Loucy (cell line): ENCODE measurements at regions not wholly inside any gene's neighbourhood (a gene's known extent, or its start where the extent isn't known, plus 50 kb on each side); places are given as distances from the start of the nearest gene placed in this dataset.

Source experiments
- H2AFZ ChIP-seq: fragments of 200-600 bp; sonication (generic); 2 replicates; pipeline ENCODE4 v1.6.0; 2016; ENCODE audit warnings: antibody characterized with exemption, mild to moderate bottlenecking, low read length, moderate library complexity
- H3F3A ChIP-seq: fragments of 200-600 bp; 2 replicates; pipeline ENCODE4 v1.6.0; 2016; ENCODE audit warnings: antibody characterized with exemption, low read depth, mild to moderate bottlenecking
- H3K27me3 ChIP-seq: fragments of 200-600 bp; sonication (generic); 2 replicates; pipeline ENCODE4 v1.6.1; 2014; ENCODE audit warnings: low read length, mild to moderate bottlenecking; ENCODE audit not compliant: insufficient read depth, poor library complexity, severe bottlenecking
- H3K36me3 ChIP-seq: fragments of 200-600 bp; sonication (generic); 2 replicates; pipeline ENCODE4 v1.6.1; 2016; ENCODE audit warnings: low read length; ENCODE audit not compliant: insufficient read depth
- H3K4me1 ChIP-seq: fragments of 200-600 bp; sonication (generic); 2 replicates; pipeline ENCODE4 v1.5.1; 2014; ENCODE audit warnings: low read length, mild to moderate bottlenecking; ENCODE audit not compliant: insufficient read depth, poor library complexity, severe bottlenecking
- H3K4me2 ChIP-seq: fragments of 200-600 bp; sonication (generic); 2 replicates; pipeline ENCODE4 v1.6.0; 2014; ENCODE audit warnings: antibody characterized with exemption, low read length, low read depth, mild to moderate bottlenecking; ENCODE audit not compliant: poor library complexity, severe bottlenecking
- H3K4me3 ChIP-seq: fragments of 200-600 bp; sonication (generic); 2 replicates; pipeline ENCODE4 v1.5.1; 2014; ENCODE audit warnings: low read length, mild to moderate bottlenecking, mixed read lengths; ENCODE audit not compliant: poor library complexity, severe bottlenecking
- H3K79me2 ChIP-seq: fragments of 200-600 bp; sonication (generic); 2 replicates; pipeline ENCODE4 v1.6.1; 2014; ENCODE audit warnings: low read length; ENCODE audit not compliant: insufficient read depth
- H3K9ac ChIP-seq: fragments of 200-600 bp; sonication (generic); 2 replicates; pipeline ENCODE4 v1.6.0; 2014; ENCODE audit warnings: mild to moderate bottlenecking, low read depth, low read length, moderate library complexity; ENCODE audit not compliant: poor library complexity, severe bottlenecking
- H3K9me2 ChIP-seq: fragments of 200-600 bp; sonication (generic); replicated peaks from 2 replicates; pipeline ENCODE4 v1.6.1; 2016; ENCODE audit warnings: low read depth, low read length, mixed read lengths
- H3K9me3 ChIP-seq: fragments of 200-600 bp; sonication (generic); 2 replicates; pipeline ENCODE4 v1.6.1; 2014; ENCODE audit warnings: mild to moderate bottlenecking, antibody characterized with exemption, low read length, low read depth; ENCODE audit not compliant: insufficient read depth
- H4K20me1 ChIP-seq: fragments of 200-600 bp; sonication (generic); 2 replicates; pipeline ENCODE4 v1.6.0; 2014; ENCODE audit warnings: antibody characterized with exemption, low read length, mild to moderate bottlenecking; ENCODE audit not compliant: insufficient read depth, poor library complexity, severe bottlenecking
- EZH2phosphoT487 ChIP-seq: fragments of 200-600 bp; IDR thresholded peaks from 2 replicates; pipeline ENCODE4 v1.6.1; 2018; ENCODE audit warnings: antibody characterized with exemption, mild to moderate bottlenecking, moderate library complexity, borderline replicate concordance
- TF ChIP-seq, protein P1 (sequence below): fragments of 200-600 bp; sonication (generic); conservative IDR thresholded peaks from 2 replicates; pipeline ENCODE4 v1.5.1; 2014; ENCODE audit warnings: mild to moderate bottlenecking, antibody characterized with exemption, low read length

DNA sequence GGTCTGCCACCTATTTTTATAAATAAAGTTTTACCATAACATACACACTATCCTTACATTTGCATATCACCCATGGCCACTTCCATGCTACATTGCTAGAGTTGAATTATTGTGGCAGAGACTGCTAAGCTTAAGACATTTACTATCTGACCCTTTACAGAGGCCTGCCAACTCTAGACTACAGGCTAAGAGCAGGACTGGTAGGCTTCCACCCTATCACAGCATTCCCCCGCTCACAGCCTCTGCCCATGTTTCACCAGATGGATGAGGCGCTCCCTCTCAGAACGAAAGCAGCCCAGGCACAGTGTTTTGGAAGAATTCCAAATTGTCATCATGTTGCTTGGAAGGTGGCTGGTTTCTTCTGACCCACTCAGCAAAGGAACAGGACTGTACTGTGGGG lies 91.7 kb upstream of the SLC35G4 start:
- no peaks in the 10 kb centered on the region for H3K36me3 ChIP-seq
- H3K9me2 ChIP-seq: no peaks in the 10 kb centered on the region
- no peak overlapping the region for H2AFZ ChIP-seq
- no peak overlapping the region for H3K9ac ChIP-seq
- H3K27me3 ChIP-seq: no peaks in the 10 kb centered on the region
- H3K9me3 ChIP-seq: no peaks in the 10 kb centered on the region
- H4K20me1 ChIP-seq: no peaks in the 10 kb centered on the region
- H3K4me3 ChIP-seq: no peak overlapping the region
- TF ChIP-seq, protein P1, sequence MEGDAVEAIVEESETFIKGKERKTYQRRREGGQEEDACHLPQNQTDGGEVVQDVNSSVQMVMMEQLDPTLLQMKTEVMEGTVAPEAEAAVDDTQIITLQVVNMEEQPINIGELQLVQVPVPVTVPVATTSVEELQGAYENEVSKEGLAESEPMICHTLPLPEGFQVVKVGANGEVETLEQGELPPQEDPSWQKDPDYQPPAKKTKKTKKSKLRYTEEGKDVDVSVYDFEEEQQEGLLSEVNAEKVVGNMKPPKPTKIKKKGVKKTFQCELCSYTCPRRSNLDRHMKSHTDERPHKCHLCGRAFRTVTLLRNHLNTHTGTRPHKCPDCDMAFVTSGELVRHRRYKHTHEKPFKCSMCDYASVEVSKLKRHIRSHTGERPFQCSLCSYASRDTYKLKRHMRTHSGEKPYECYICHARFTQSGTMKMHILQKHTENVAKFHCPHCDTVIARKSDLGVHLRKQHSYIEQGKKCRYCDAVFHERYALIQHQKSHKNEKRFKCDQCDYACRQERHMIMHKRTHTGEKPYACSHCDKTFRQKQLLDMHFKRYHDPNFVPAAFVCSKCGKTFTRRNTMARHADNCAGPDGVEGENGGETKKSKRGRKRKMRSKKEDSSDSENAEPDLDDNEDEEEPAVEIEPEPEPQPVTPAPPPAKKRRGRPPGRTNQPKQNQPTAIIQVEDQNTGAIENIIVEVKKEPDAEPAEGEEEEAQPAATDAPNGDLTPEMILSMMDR: no peak
- no peak for TF ChIP-seq EZH2phosphoT487
- no peaks in the 10 kb centered on the region for H3F3A ChIP-seq
- H3K4me1 ChIP-seq: no peaks in the 10 kb centered on the region
- H3K79me2 ChIP-seq: no peaks in the 10 kb centered on the region
- no peak overlapping the region for H3K4me2 ChIP-seq

DNA sequence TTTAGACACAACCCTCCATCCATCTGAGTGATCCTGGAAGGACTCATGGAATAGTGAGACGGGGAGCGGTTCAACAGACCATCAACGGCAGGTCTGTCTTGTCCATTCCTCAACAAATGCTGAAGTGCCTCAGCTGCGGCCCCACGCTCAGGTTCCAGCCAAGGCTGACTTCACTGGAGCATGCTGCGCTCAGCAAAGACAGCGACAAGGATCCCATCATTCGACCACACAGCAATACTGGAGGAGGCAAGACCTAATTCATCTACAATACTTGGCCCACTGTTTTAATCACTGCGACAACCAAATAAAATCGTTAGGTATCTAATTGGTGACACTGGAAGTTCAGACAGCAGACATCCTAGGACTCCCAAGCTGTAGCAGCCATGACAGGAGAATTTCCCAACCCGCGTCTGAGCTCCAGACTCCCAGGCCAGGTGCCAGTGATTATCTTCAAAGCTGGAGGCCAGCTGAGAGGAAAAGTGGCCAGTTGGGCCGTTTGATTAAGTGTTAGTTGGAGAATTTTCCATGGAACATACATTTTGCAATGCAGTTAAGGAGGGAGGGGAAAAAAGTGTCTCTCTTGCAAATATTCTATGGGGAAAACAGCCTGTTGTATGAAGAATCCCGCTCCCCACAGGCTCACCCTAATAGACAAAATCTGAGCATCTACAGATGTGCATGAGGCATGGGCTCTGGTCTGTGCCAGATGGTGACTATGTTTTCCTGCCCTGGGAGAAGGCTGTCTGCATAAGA lies 92.5 kb upstream of the SLC35G4 start:
- Histone ChIP-seq H3K79me2 (no peaks in the 10 kb centered on the region), H3K9me2 (no peaks in the 10 kb centered on the region), H3K4me3 (no peak overlapping the region), H3K36me3 (no peaks in the 10 kb centered on the region), H3K9ac (no peak overlapping the region), H3K4me1 (no peaks in the 10 kb centered on the region), H2AFZ (no peak overlapping the region), H3K27me3 (no peaks in the 10 kb centered on the region), H3K4me2 (no peak overlapping the region), H3F3A (no peaks in the 10 kb centered on the region), H4K20me1 (no peaks in the 10 kb centered on the region), H3K9me3 (no peaks in the 10 kb centered on the region)
- TF ChIP-seq, protein P1: no peak
- TF ChIP-seq EZH2phosphoT487: no peak

DNA sequence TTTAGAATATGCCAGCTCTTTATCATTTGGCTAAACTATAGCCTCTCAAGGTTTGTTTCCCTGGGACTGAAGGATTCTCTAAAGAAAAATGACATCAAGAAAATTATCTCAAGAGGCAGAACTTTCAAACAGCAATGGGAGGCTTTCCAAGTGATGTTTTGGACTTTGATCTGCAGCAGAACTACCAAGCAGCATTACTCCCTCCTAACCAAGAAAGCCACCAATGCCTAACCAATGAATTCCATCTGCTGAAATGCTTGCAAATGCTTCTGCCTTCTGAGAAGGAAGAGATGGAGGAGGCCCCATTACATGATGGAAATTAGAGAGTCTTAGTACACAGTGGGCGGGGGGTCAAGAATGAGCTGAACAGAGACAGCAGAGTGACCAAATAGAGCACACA lies 95.1 kb upstream of the SLC35G4 start:
- no peak overlapping the region for H3K9ac ChIP-seq
- H3K9me3 ChIP-seq: no peaks in the 10 kb centered on the region
- TF ChIP-seq EZH2phosphoT487: no peak
- TF ChIP-seq, protein P1: no peak
- H2AFZ ChIP-seq: no peak overlapping the region
- H3K4me3 ChIP-seq: no peak overlapping the region
- H3K4me1 ChIP-seq: no peaks in the 10 kb centered on the region
- no peaks in the 10 kb centered on the region for H4K20me1 ChIP-seq
- no peaks in the 10 kb centered on the region for H3K9me2 ChIP-seq
- H3K36me3 ChIP-seq: no peaks in the 10 kb centered on the region
- H3K79me2 ChIP-seq: no peaks in the 10 kb centered on the region
- no peaks in the 10 kb centered on the region for H3K27me3 ChIP-seq
- H3K4me2 ChIP-seq: no peak overlapping the region
- no peaks in the 10 kb centered on the region for H3F3A ChIP-seq
